ENCODE measurements at regions not wholly inside any gene's neighbourhood (a gene's known extent, or its start where the extent isn't known, plus 50 kb on each side); places are given as distances from the start of the nearest gene placed in this dataset.

DNA sequence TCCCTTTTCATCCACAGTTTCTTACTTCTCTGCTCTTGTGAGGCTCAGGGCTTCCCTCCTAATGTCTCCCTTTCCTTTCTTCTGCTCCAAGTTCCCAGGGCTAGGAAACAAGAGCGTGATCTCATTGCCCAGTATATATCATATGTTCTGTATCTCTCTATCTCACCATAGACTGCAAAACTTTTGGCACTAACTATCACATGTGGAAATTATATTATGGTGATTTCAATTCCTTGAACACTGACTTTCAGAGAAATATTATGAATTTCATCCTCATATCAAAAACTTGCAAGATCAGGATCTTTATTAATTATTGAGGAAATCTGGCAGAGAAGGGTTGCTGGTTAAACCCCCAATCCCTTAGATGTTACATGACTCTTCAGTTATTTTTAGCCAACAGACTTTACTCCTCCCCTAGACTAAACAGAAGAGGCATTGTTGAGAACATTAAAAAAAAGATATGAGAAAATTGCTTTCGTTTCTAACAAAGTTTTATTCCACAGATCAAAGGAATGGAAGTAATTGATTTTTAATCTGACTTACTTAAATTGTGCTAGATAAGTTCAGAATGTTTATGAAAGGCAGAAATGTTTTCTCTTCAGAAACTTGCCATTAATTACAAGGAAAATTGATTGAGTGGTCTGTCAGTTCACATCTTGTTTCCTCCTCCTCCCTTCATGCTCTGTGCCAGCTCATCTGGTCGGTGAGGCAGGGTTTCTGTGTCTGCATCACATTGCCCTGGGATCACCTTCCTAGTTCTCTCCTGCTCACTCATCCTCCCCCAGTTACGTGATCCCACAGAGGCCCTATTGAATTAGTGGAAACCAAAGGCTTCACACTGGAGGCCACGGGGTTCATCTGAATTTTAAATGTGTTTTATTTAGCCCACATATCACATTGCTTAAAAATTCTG, 378.5 kb downstream of the LMO7 start:
- TF ChIP-seq POLR2A (IDR thresholded peaks at IDR 0.05; ENCODE audit: low read depth, low read length) = no peak
- TF ChIP-seq POLR2AphosphoS5 (IDR thresholded peaks at IDR 0.05; ENCODE audit: low read depth, low read length) = no peak
- no peak for TF ChIP-seq TAF1 (IDR thresholded peaks at IDR 0.05; ENCODE audit: low read depth, low read length)
- TF ChIP-seq SPI1 (IDR thresholded peaks at IDR 0.05; ENCODE audit: low read depth, low read length) = no peak
- TF ChIP-seq PAX5 (IDR thresholded peaks at IDR 0.05; ENCODE audit: insufficient read depth, low read length, severe bottlenecking) = no peak
